HEK293 (cell line): ENCODE measurements at regions not wholly inside any gene's neighbourhood (a gene's known extent, or its start where the extent isn't known, plus 50 kb on each side); places are given as distances from the start of the nearest gene placed in this dataset.

Source experiments
- CTCF ChIA-PET: fragments of 350-600 bp; formaldehyde crosslinking; extraction: SDS; loops from one replicate; lab custom pipeline; 2021; ENCODE audit warnings: antibody characterized with exemption; lab: Yijun Ruan, JAX
- POLR2A ChIA-PET: fragments of 300-600 bp; formaldehyde crosslinking; extraction: SDS; loops from one replicate; lab custom pipeline; 2020; ENCODE audit warnings: antibody characterized with exemption, inconsistent platforms; lab: Yijun Ruan, JAX
- H3K27ac ChIP-seq: fragments of 200-500 bp; sonication (Bioruptor generic); 2 replicates; pipeline ENCODE4 v1.5.1; 2014; ENCODE audit warnings: low read depth, low read length, control low read depth, inconsistent platforms; ENCODE audit errors: extremely low read depth
- H3K36me3 ChIP-seq, 2 experiments: fragments of 200-500 bp in 1 of 2; sonication (Bioruptor generic) in 1 of 2; 1 replicate in 1 of 2; 2 replicates in 1 of 2; pipeline ENCODE4 v1.5.1; 2014 to 2017; ENCODE audit warnings: inconsistent platforms in 2 of 2, low read length in 2 of 2; ENCODE audit not compliant: control insufficient read depth in 2 of 2, insufficient read depth in 1 of 2
- H3K4me1 ChIP-seq: fragments of 200-500 bp; sonication (Bioruptor generic); 2 replicates; pipeline ENCODE4 v1.5.1; 2014; ENCODE audit warnings: mild to moderate bottlenecking, low read length, inconsistent platforms; ENCODE audit not compliant: control insufficient read depth, insufficient read depth
- H3K4me3 ChIP-seq: 2 replicates; pipeline ENCODE4 v1.5.1; 2011; ENCODE audit warnings: low read depth, mild to moderate bottlenecking, control low read depth, low read length, moderate library complexity
- H3K9me3 ChIP-seq: fragments of 200-500 bp; sonication (Bioruptor generic); 2 replicates; pipeline ENCODE4 v1.5.1; 2014; ENCODE audit warnings: low read depth, low read length, inconsistent platforms; ENCODE audit not compliant: control insufficient read depth, insufficient read depth
- ATF2 ChIP-seq: fragments of 450-650 bp; formaldehyde crosslinking; IDR thresholded peaks from 2 replicates; pipeline ENCODE4 v1.5.1; 2016; ENCODE audit warnings: missing biosample characterization, missing genetic modification characterization, low read depth
- EGR2 ChIP-seq: fragments of 450-650 bp; formaldehyde crosslinking; IDR thresholded peaks from 2 replicates; pipeline ENCODE4 v1.5.1; 2016; ENCODE audit warnings: low read depth, missing biosample characterization, missing genetic modification characterization
- KLF17 ChIP-seq: fragments of 450-650 bp; formaldehyde crosslinking; IDR thresholded peaks from 2 replicates; pipeline ENCODE4 v1.5.1; 2016; ENCODE audit warnings: missing biosample characterization, missing genetic modification characterization
- REPIN1 ChIP-seq: fragments of 450-650 bp; formaldehyde crosslinking; IDR thresholded peaks from 2 replicates; pipeline ENCODE4 v1.5.1; 2017; ENCODE audit warnings: missing biosample characterization, missing genetic modification characterization, low read depth
- ZBTB17 ChIP-seq: fragments of 450-650 bp; formaldehyde crosslinking; IDR thresholded peaks from 2 replicates; pipeline ENCODE4 v1.5.1; 2016; ENCODE audit warnings: missing biosample characterization, missing genetic modification characterization
- ZBTB7A ChIP-seq: fragments of 450-650 bp; formaldehyde crosslinking; IDR thresholded peaks from 2 replicates; pipeline ENCODE4 v1.5.1; 2016; ENCODE audit warnings: low read depth, missing biosample characterization, missing genetic modification characterization
- ZFHX2 ChIP-seq: fragments of 450-650 bp; formaldehyde crosslinking; conservative IDR thresholded peaks from 2 replicates; pipeline ENCODE4 v1.5.1; 2016; ENCODE audit warnings: missing biosample characterization, missing genetic modification characterization
- ZIC2 ChIP-seq: fragments of 450-650 bp; formaldehyde crosslinking; IDR thresholded peaks from 2 replicates; pipeline ENCODE4 v1.5.1; 2016; ENCODE audit warnings: missing biosample characterization, missing genetic modification characterization
- ZNF114 ChIP-seq: fragments of 450-650 bp; formaldehyde crosslinking; IDR thresholded peaks from 2 replicates; pipeline ENCODE4 v1.5.0; 2017; ENCODE audit warnings: missing biosample characterization, missing genetic modification characterization
- ZNF132 ChIP-seq: fragments of 450-650 bp; formaldehyde crosslinking; IDR thresholded peaks from 2 replicates; pipeline ENCODE4 v1.5.1; 2017; ENCODE audit warnings: missing biosample characterization, missing genetic modification characterization, borderline replicate concordance
- ZNF146 ChIP-seq: fragments of 450-650 bp; formaldehyde crosslinking; IDR thresholded peaks from 2 replicates; pipeline ENCODE4 v1.5.1; 2016; ENCODE audit warnings: missing biosample characterization, missing genetic modification characterization
- ZNF211 ChIP-seq: fragments of 450-650 bp; formaldehyde crosslinking; IDR thresholded peaks from 2 replicates; pipeline ENCODE4 v1.5.1; 2016; ENCODE audit warnings: low read depth, missing biosample characterization, missing genetic modification characterization
- ZNF239 ChIP-seq: fragments of 450-650 bp; formaldehyde crosslinking; IDR thresholded peaks from 2 replicates; pipeline ENCODE4 v1.5.1; 2016; ENCODE audit warnings: missing biosample characterization, missing genetic modification characterization
- ZNF302 ChIP-seq: fragments of 450-650 bp; formaldehyde crosslinking; IDR thresholded peaks from 2 replicates; pipeline ENCODE4 v1.5.1; 2016; ENCODE audit warnings: missing biosample characterization, missing genetic modification characterization, low read depth
- ZNF341 ChIP-seq: fragments of 450-650 bp; formaldehyde crosslinking; IDR thresholded peaks from 2 replicates; pipeline ENCODE4; 2016; ENCODE audit warnings: low read depth, missing biosample characterization, missing genetic modification characterization
- ZNF362 ChIP-seq: fragments of 450-650 bp; formaldehyde crosslinking; IDR thresholded peaks from 2 replicates; pipeline ENCODE4 v1.5.1; 2016; ENCODE audit warnings: missing biosample characterization, missing genetic modification characterization
- ZNF394 ChIP-seq: fragments of 450-650 bp; formaldehyde crosslinking; IDR thresholded peaks from 2 replicates; pipeline ENCODE4 v1.5.1; 2016; ENCODE audit warnings: missing biosample characterization, missing genetic modification characterization, mild to moderate bottlenecking, moderate library complexity, borderline replicate concordance
- ZNF473 ChIP-seq: fragments of 450-650 bp; formaldehyde crosslinking; IDR thresholded peaks from 2 replicates; pipeline ENCODE4 v1.5.1; 2017; ENCODE audit warnings: missing biosample characterization, missing genetic modification characterization
- ZNF488 ChIP-seq: fragments of 450-650 bp; formaldehyde crosslinking; IDR thresholded peaks from 2 replicates; pipeline ENCODE4 v1.5.1; 2016; ENCODE audit warnings: missing biosample characterization, missing genetic modification characterization
- ZNF530 ChIP-seq: fragments of 450-650 bp; formaldehyde crosslinking; IDR thresholded peaks from 2 replicates; pipeline ENCODE4 v1.5.1; 2016; ENCODE audit warnings: low read depth, missing biosample characterization, missing genetic modification characterization
- ZNF596 ChIP-seq: fragments of 450-650 bp; IDR thresholded peaks from 2 replicates; pipeline ENCODE4 v1.5.0; 2018; ENCODE audit warnings: missing biosample characterization, mild to moderate bottlenecking, missing genetic modification characterization, moderate library complexity
- ZNF623 ChIP-seq: fragments of 450-650 bp; formaldehyde crosslinking; IDR thresholded peaks from 2 replicates; pipeline ENCODE4 v1.5.1; 2016; ENCODE audit warnings: missing biosample characterization, missing genetic modification characterization
- ZNF843 ChIP-seq: fragments of 450-650 bp; formaldehyde crosslinking; IDR thresholded peaks from 2 replicates; pipeline ENCODE4 v1.5.1; 2016; ENCODE audit warnings: missing biosample characterization, missing genetic modification characterization
- ZSCAN18 ChIP-seq: fragments of 450-650 bp; formaldehyde crosslinking; IDR thresholded peaks from 2 replicates; pipeline ENCODE4 v1.5.1; 2016; ENCODE audit warnings: missing biosample characterization, missing genetic modification characterization
- ZSCAN4 ChIP-seq: fragments of 450-650 bp; formaldehyde crosslinking; IDR thresholded peaks from 2 replicates; pipeline ENCODE4 v1.5.1; 2017; ENCODE audit warnings: missing biosample characterization, missing genetic modification characterization

- TF ChIP-seq KLF17 (tag by site-specific recombination) (peak; percentile 32), ZBTB17 (tag by site-specific recombination) (0 out of 2 replicates have a peak, but pooled peaks have one; percentile 28), ZSCAN18 (tag by site-specific recombination) (no peak), ZNF146 (tag by site-specific recombination) (no peak), ZNF302 (tag by site-specific recombination) (no peak), ZNF341 (tag by site-specific recombination) (peak; percentile 96)
Measured at GRCh38 chr1:47558601-47559593, 121.1 kb downstream of the FOXD2 start (continued).

GRCh38 chr1:47559944-47560695 is 122.3 kb downstream of the FOXD2 start:
- ChIA-PET CTCF (interaction anchor here (0.5 to 4.7 kb wide), 6 partner anchors 10 to 194 kb away, joined by 3 to 22 read pairs (median 4); no protein-coding TSS in a partner anchor), POLR2A (interaction anchor here (1.5 kb wide), 1 partner anchor 122 kb away, joined by 8 read pairs; the partner anchor contains the start of gene FOXD2)
- no peak for TF ChIP-seq ZNF114
- TF ChIP-seq ZBTB17 (tag by site-specific recombination): peak; percentile 47
- TF ChIP-seq ZNF132: no peak
- TF ChIP-seq ZIC2: no peak
- no peak for TF ChIP-seq ZSCAN4 (tag by site-specific recombination)
- no peak for TF ChIP-seq ZNF488
- TF ChIP-seq ZNF362: no peak
- no peak for TF ChIP-seq ZNF843 (tag by site-specific recombination)
- no peak for TF ChIP-seq ZNF473
- TF ChIP-seq EGR2 (tag by site-specific recombination): peak; percentile 58; the same call in 1 of the 2 replicates
- no peak for TF ChIP-seq ZNF530 (tag by site-specific recombination)
- no peak for TF ChIP-seq ZNF239 (tag by site-specific recombination)
- TF ChIP-seq ZBTB7A (tag by site-specific recombination): no peak
- TF ChIP-seq REPIN1 (tag by site-specific recombination): no peak
- TF ChIP-seq ZFHX2 (tag by site-specific recombination): peak; percentile 61
- no peak for TF ChIP-seq ZNF394 (tag by site-specific recombination)
- TF ChIP-seq ATF2 (tag by site-specific recombination): no peak
- TF ChIP-seq ZNF596 (tag by site-specific recombination): no peak
- no peak for TF ChIP-seq ZNF341 (tag by site-specific recombination)
- TF ChIP-seq ZNF211 (tag by site-specific recombination): no peak
- no peak for TF ChIP-seq ZNF623 (tag by site-specific recombination)

More at GRCh38 chr1:47559944-47560695, 122.3 kb downstream of the FOXD2 start:
- Histone ChIP-seq H3K9me3 (no peaks in the 10 kb centered on the region), H3K4me1 (peaks cover 13% of the 10 kb centered on the region), H3K4me3 (no peak overlapping the region), H3K27ac (no peak overlapping the region), H3K36me3 (no peaks in the 10 kb centered on the region)
